HCEC 1CT (cell line): ENCODE measurements at regions not wholly inside any gene's neighbourhood (a gene's known extent, or its start where the extent isn't known, plus 50 kb on each side); places are given as distances from the start of the nearest gene placed in this dataset.

Source experiments
- DNase-seq: peaks from one replicate; pipeline ENCODE4 v3.0.0-alpha.2; 2017

DNA sequence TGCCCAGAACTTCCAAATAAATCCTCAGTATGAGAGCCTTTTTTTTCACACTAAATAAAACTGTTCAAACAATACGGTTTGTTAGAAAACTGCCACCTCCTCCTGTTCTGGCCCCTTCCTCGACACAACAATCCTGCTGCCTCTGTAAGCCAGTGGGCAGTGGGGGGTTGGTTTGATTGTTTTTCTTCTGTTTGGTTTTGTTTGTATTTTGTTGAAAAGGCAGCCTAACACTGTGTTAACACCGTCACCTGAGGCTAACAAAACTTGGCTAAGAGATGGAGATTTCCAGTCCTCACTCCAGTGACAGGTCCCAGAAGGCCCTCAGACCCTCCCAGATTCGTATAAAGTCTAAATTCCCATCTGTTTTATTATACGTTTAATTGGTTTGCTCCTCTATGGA lies 402.1 kb downstream of the ZNF521 start:
- no peak for DNase-seq

DNA sequence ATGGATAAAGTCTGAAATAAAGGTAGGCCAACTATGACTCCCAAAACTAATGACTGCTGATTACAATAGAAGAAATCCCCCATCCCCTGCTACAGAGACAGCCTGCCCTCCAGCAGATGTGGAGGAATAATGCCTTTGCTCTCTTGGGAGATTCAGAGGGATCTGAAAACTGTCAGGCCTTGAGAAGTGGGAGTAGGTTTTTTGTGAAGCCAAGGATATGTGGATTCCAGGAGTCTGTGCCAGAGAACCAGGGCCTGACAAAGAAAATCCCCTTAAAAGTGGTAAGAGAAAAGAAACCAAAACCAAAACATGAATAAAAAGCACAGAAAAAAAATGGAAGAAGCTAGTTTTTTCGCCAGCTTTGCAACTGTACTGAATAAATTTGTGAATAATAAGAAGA lies 397.6 kb downstream of the ZNF521 start:
- DNase-seq: no peak

DNA sequence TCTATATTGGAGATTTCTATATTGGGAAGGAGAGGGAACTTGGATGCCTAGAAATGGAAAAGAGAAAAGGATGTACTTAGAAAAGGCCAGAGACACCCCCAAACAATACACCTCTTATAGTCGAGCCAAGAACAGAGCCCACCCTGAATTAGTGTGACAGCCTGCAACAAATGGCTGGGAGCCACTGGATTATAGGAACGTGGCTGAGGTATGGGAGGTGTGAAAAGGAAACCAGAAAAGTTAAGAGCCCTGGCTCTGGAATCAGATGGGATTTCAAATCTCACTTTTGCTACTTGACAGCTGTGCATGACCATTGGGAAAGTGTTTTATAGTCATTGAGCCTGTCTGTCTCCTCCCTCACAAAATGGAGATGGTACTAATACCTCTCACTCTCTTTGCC lies 394.0 kb downstream of the ZNF521 start:
- DNase-seq: no peak

DNA sequence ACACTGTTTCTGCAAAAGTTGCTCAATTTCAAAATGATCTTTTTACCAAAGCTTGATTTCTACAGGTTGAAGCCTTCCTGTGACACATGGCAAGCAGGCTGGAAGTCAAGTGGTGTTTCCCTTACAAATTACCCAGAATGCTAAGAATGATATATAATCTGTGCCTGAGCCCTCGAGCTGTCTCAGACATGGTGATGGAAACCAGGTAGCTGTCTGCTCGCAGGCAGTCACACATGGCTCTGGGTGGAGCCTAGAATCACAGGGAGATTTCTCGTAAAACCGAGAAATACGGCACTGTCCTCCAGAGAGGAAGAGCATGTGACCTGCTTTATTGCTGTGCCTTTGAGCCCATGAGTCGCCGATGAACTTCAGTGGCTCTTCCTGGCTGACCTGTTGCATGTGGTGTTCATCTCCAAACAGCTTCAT lies 392.9 kb downstream of the ZNF521 start:
- DNase-seq: peak; percentile 7

DNA sequence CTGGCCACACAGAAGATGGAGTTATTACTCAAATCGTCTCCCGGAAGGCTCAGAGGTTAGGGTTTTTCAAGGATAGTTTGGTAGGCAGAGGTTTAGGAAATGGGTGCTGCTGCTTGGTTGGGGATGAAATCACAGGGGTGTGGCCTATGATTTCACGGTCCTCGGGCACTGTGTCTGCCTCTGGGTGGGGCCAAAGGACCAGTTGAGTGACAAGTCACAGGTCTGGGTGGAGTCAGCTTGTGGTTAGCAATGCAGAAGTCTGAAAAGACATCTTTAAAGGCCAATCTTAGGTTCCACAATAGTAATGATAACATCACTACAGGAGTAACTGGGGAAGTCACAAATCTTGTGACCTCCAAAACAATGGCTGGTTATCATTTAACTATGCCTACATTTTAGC lies 387.8 kb downstream of the ZNF521 start:
- no peak for DNase-seq

DNA sequence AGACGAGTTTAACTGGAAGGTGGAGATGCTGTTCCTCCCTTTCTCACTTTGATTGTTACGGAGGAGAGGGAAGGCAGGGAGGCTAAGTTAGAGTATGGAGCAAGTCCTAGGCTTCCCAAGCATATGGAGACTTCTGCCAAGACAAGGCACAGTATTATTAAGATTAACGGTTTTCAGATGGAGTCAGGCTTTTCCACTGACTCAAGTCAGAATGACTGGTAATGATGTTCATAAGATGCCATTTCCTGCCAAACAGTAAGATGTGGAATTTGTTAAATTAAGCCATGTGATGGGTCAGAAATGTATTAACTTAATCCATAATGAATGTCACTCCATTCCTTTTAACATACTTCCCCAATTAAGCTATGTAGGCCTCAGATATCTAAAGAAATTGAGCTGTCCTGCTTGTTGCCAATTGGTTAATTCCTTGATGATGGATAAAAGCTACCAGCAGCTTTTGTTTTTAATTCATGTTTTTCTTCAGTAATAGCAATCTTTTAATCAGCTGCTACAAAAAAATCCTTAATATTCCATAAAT lies 383.7 kb downstream of the ZNF521 start:
- DNase-seq: no peak

DNA sequence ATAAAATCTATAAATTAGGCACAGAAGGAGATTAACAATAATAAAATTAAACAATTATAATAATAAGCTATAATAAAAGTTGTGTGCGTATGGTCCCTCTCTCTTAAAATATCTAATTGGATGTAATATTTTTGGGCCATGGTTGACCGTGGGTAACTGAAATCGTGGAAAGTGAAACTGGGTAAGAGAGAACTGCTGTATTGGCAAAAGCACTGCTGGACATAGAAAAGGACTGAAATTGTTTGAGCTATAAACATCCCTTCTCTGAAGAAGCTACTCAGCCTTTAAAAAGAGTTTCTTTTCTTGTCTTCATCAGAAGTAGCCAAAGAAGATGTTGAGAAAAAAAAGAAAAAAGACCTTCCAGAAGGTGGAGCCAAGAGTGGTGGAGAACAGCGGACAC lies 379.4 kb downstream of the ZNF521 start:
- DNase-seq: no peak

DNA sequence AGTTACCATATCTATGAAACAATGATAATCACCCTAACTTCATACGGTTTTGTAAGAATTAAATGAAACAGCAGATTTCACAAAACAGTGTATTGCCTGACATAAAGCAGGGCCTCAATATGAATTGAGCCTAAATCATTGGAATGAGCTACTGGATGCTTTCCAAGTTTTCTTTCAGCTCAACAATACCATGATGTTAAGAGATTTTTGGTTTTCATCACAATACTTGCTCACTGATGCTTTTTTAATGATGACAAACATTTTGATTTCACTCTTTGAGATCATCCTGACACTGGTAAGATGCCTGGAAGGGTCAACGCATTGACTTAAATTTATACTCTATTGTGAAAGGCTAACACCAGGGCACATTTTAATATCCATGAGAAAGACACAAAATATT lies 377.5 kb downstream of the ZNF521 start:
- DNase-seq: no peak

DNA sequence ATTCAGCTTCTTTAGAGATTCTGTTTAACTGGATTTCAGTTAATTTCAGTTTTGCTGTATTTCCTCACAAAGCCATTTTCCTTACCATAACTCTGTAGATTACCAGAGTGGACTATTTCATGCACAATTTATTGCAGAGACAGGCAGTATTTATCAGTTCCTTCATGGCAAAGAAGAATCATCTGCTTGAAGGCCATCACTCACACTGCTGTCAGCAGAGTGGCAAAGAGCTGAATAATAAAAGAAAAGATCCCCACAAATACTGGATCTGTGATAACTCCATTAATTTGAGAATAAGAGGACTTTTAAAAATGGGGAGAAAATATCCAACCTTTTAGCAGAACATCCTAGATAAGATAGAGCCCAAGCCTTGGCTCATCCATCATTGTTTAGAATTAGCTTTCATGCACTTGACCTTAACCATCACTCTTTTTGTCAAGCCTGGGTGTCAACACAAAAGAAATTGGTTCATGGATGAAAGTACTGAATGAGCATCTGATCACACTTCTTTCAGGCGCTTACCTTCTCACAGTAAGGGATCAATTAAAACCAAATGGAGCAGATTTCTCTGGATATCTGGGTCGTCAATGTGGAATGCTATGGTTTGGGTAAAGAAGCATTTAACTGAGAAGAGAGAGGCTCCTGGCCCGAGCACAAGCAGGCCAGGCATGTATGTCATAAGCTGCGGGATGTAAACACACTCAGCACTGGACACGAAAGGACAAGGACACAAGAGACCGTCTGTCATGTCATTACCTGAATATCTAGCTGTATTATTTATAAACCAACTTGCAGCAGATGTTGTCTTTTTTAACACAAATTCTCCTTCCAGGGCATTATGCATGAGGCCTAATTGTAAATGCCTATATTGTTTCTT lies 376.2 kb downstream of the ZNF521 start:
- no peak for DNase-seq

DNA sequence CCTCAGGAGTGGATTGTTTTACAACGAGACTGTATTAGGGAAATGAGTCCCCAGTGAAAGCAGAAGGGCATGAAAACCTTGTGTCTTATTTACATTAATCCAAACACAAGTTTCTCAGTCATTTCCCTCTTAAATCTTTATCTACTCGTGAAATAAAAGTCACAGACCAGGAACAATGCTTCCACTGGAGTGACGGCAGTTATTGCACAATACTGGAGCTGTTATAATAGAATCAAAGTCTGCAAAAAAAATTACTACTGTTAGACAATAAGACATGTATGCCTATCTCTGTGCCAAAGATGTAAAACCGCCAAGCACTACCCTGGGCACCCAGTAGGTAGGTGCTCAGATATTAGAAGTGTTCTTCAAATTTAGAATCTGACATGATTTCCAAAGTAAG lies 375.5 kb downstream of the ZNF521 start:
- no peak for DNase-seq

DNA sequence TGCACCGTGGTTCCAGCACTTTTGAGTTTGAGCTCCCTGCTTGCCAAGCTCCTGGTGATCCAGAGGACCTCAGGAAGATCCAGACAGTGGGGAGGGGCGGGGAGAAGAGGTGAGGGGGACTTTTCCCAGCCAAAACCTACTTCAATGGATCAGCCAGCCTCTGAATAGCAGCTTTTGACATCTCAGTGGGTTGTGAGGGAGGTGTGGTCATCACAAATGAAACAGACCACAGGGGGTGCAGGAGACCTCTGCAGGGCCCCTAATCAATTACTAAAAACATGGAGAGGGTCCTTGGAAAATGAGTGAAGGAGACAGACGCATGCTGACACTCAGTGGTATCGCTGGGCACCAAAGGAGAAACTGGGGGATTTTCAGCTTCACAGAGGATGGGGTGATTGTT lies 372.7 kb downstream of the ZNF521 start:
- DNase-seq: no peak

DNA sequence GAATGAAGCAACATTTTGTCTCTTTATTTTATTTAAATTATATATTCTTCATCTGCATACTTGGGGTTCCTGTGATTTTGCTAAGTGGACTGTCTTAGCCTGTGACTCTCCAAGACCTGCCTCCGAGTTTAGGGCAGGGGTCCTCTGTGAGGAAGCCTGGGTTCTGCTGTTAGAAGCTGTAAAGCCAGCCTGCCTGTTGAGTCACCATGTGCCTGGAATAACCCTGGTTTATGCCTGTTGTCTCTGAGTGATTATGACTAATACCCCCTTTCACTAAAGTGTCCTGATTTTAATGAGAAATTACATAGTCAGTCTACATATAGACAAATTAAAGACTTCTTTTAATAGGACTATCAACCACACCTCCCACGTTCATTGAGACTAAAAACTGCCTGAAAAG lies 369.1 kb downstream of the ZNF521 start:
- peak; percentile 17 for DNase-seq

DNA sequence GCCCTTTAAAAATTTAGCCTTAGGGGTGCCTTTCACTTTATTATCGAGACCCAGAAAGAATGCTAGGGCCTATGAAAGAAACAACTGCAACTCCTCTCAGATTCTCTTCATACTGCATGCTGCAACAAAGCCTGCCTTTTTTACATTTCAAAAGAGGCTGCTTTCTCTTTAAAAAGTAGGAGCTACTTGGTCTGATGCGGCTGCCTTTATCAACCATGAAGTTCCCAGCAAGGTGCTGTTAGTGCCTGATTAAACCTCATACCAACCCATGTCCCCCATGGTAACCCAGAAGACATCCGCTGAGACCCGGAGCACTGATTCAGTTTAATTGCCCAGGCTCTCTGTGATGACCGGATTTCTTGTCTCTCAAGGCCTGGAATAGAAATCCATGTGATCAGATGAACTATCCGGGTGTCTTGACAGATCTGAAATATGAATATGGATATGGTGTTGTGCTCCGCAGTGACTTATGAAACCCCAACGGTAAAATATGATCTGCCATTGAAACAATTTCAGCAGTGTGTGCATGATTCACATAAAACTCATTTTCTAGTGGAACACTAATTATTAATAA lies 368.3 kb downstream of the ZNF521 start:
- no peak for DNase-seq

DNA sequence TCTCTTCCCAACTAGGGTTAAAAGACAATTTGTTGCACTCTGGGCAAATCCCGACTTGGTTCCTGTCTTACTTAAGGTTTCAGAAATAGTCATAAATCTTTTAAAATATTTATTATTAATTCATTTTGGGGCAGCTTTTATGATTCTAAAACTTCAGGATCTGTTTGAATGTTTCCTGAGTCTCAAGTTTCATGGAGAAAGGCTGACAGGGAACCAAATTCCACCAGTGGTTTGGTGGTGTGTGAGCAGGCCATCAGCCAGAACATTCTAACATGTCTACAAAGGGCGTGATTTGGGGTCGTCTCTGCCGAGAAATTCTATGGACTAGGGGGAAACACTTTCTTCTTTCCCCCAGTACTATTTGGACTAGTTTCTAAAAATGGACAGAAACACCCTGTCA lies 366.4 kb downstream of the ZNF521 start:
- DNase-seq: no peak

DNA sequence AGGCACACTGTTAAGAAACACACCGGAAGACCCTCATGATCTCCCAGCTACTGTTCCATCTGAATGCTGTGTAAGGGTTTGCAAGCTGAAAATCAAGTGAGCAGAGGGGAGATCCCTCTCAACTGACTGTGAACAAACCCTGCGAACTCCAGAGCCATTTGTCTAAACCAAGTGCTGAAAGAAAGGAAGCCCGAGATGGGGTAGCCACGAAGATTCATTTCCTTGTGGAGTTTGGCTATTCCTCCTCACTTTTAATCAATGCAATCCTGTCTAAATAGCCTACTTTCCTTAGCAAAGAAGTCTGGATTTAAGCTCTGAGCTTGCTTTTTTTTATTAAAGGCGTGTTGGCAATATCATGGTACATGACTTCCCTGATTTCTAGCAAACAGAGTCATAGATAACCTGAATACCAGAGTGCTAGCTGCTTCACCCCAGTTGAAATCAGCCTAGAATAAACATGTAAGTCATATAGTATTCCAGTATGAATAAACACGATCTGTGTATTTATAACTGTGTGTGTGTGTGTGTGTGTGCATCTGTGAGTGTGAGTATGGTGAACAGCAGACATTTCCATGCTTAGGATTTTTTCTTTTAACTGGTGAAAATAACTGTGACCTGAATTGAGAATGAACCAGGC lies 365.2 kb downstream of the ZNF521 start:
- no peak for DNase-seq

DNA sequence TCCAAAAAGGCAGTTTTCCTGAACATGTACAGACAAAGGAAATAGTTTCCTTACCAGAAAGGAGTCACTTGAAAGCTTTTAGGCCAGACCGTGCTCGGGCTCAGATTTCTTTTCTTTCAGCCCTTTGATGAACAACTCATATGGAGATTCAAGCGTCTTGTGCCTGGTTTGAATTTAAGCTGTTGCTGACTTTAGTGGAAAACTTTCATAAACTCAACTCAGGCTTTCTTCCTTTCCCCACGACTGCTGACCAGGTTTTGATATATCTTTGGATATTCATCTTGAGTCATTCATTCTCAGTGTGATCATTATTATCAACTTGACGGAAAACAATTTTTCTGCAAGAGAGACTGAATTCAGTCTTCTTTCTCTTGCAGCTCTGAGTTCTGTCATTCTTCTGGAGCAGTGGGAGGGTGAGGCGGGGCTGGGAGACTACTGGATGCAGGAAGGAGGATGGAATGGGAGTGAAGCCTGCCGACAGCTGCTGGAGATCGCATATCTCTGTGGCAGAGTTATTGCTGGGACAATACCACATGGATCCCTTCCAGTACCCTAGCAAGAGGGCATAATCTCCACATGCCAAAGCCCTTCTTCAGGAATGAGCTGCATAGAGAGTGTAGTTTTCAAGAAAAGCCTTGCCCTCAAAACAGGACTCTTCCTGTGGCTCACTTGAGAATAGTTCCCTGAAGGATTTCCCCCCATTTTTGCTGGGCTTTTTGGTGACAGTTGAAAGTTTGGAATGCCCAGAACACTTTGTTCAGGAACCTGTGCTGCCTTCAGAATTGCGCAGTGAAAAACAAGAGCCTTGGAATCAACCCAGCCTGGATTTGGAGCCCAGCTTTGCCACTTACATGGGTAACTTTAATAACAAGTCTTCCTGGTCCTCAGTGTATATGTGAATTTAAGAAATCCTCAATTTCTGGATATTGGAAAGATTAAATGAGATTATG lies 364.4 kb downstream of the ZNF521 start:
- no peak for DNase-seq

DNA sequence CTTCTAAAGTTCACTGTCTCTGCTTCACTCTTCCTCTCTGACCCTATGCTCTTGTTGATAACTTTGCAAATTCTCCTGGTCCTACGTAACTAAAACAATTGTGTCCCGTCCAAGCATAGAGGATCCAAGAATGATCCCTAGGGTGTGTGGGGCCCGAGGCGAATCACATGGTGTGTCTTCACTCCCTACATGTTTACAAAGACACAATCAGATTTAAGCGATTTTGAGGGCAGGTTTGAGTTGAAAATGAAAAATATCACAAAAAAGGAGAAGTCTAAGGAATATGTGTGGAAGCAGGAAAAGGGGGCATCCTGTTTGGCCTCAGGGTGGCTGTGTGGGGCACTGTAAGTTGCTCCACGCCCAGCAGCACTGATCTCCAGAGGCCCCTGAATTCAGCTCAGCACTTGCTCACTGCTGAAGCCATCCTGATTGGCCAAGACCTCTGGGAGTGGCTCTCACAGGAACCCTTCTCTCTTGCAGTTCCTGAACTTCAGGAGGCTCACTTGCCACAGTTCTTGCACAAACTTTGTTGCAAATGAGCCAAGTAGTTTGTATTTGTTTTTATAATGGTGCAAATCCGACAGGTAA lies 363.6 kb downstream of the ZNF521 start:
- DNase-seq: no peak

DNA sequence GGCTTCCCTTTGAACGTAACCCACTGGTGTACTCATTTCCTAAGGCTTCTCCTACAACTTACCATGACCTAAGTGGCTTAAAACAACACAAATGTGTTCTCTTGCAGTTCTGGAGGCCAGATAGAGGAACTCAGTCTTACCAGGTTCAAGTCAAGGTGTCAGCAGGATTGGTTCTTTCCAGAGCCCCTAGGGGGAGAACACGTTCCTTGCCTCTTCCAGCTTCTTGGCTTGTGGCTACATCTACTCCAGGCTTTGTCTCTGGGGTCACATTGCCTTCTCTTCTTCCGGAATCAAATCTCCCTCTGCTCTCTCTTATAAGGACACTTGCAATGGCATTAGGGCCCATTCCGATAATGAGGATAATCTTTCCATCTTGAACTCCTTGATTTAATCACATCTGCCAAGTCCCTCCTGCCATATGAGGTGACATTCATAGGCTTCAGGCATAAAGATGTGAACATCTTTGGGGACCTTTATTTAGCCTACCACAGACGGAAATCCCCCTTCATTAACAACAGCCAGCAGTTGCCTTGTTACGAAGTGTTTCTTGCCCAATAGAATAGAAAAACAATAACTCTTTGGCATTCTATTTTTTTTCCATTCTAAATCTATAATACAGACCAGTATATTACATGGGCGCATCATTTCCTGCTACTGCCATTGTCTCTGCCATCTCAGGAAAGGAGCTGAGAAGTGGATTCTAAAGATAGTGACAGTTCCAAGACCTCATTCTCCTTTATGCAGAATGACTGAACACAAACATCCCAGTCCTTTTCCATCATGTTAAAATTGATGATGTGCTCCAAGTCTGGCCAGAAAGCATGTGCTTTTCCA lies 362.0 kb downstream of the ZNF521 start:
- no peak for DNase-seq

DNA sequence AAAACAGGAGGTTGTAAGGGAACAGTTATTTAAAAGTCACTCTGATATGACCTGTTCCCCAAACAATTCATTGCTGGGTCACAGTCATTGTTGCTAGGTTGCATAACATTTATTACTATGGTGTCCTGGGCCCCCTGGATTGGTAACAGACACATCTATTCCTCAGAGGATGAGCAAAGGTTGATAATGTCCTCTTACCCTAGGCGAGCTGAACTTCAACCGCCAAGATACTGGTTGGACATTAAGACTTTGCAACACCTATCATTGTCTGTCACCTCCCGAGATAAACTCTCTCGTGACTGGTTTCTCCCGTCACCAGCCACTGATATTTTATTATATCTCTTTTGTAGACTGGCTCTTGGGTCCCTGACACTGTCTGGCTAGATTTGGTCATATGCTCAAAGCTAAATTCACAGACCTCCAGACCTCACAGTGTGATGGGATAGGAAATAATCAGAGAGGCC lies 361.3 kb downstream of the ZNF521 start:
- no peak for DNase-seq

DNA sequence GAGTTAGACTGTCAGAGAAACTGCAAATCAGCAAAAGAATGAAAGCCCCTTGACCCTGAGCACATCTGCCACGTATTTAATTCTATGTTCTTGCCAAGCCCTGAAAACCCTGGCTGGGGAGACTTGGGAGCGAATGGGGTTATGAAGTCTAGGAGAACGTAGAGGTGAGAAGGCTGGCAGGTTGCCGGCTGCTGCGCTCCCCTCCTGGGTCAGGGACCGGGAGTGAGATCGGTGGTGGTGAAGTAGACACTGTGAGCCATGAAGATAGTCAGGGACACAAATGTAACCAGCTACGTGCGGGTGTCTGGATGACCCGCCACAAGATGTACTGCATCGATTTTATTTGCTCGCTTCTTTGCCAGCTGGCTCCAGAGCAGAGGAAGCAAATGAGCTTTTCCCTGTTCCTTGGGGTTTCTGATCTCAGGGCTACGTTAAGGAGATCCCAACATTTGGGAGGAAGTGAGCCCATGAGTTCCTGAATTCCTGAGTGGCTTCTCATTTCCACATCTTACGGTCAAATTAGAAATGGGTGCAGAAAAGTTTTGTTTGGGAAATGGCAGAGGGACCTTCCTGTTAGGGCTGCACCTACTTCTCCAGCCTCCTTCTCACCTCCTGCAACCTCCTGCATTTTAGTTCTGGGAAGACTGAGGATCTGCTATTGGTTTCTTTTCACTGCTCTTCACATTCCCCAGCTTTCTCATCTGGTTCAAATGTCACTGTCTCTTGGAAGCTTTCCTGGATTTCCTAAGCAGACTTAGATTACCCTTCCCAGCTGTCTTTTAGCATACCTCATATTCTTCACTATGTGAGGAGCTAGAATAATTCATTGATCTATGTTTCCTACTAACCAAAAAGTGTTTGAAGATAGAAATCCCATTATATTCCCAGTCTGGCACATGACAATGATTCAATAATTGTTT lies 360.6 kb downstream of the ZNF521 start:
- peak; percentile 13 for DNase-seq
